WTC11 (cell line): ENCODE measurements at regions not wholly inside any gene's neighbourhood (a gene's known extent, or its start where the extent isn't known, plus 50 kb on each side); places are given as distances from the start of the nearest gene placed in this dataset.

ENCODE experiments used
- ATAC-seq: fragments of 200-7000 bp; cut with Tn5 transposase; 2 replicates; pipeline ENCODE4 v1.10.0; 2021; ENCODE audit warnings: mild to moderate bottlenecking, moderate library complexity
- CTCF ChIA-PET: fragments of 300-600 bp; sonication (Branson Sonifier 250); formaldehyde crosslinking; loops from one replicate; lab custom pipeline; 2021; ENCODE audit warnings: antibody characterized with exemption; lab: Charles Lee
- POLR2A ChIA-PET: fragments of 350-600 bp; sonication (Branson Sonifier 250); formaldehyde crosslinking; loops from one replicate; lab custom pipeline; 2021; ENCODE audit warnings: antibody characterized with exemption; lab: Charles Lee
- DNase-seq: peaks from one replicate; pipeline ENCODE4 v3.0.0; 2021; ENCODE audit warnings: low spot score
- H3K27ac Mint-ChIP-seq: 2 replicates; pipeline ENCODE4 v1.8.0; 2021; ENCODE audit warnings: mixed read lengths
- H3K27me3 Mint-ChIP-seq: 2 replicates; pipeline ENCODE4 v1.8.0; 2021; ENCODE audit warnings: low read depth, mild to moderate bottlenecking, moderate library complexity, mixed read lengths
- H3K36me3 Mint-ChIP-seq: 2 replicates; pipeline ENCODE4 v1.8.0; 2021; ENCODE audit warnings: mixed read lengths
- H3K4me1 Mint-ChIP-seq: 2 replicates; pipeline ENCODE4 v1.8.0; 2022; ENCODE audit warnings: mixed read lengths
- H3K4me3 Mint-ChIP-seq: 2 replicates; pipeline ENCODE4 v1.8.0; 2021; ENCODE audit warnings: mild to moderate bottlenecking, moderate library complexity, mixed read lengths
- H3K9me3 Mint-ChIP-seq: 2 replicates; pipeline ENCODE4 v1.8.0; 2021; ENCODE audit warnings: mixed read lengths
- ATF6 ChIP-seq: sonication (generic); formaldehyde crosslinking; IDR thresholded peaks from 2 replicates; pipeline ENCODE4 v1.8.1; 2023; ENCODE audit warnings: mild to moderate bottlenecking, missing genetic modification reagents
- CREM ChIP-seq: sonication (generic); formaldehyde crosslinking; IDR thresholded peaks from 2 replicates; pipeline ENCODE4 v1.8.1; 2022; ENCODE audit warnings: mild to moderate bottlenecking, missing genetic modification reagents, moderate library complexity
- E2F4 ChIP-seq: sonication (generic); formaldehyde crosslinking; IDR thresholded peaks from 2 replicates; pipeline ENCODE4 v1.8.1; 2022; ENCODE audit warnings: low read depth, mild to moderate bottlenecking, moderate library complexity, missing genetic modification reagents, borderline replicate concordance
- ELF4 ChIP-seq: sonication (generic); formaldehyde crosslinking; IDR thresholded peaks from 2 replicates; pipeline ENCODE4 v1.8.1; 2022; ENCODE audit warnings: low read depth, mild to moderate bottlenecking, moderate library complexity, missing genetic modification reagents
- FOXP4 ChIP-seq: sonication (generic); formaldehyde crosslinking; IDR thresholded peaks from 2 replicates; pipeline ENCODE4 v1.8.0; 2022; ENCODE audit warnings: mild to moderate bottlenecking, missing genetic modification reagents
- GABPB1 ChIP-seq: sonication (generic); formaldehyde crosslinking; IDR thresholded peaks from 2 replicates; pipeline ENCODE4 v1.8.1; 2023; ENCODE audit warnings: mild to moderate bottlenecking, missing genetic modification reagents
- HMGA2 ChIP-seq: fragments of 250-450 bp; sonication (Bioruptor Pico); IDR thresholded peaks from 2 replicates; pipeline ENCODE4 v1.4.0; 2021; ENCODE audit warnings: mild to moderate bottlenecking, moderate library complexity
- NFATC4 ChIP-seq: fragments of 250-450 bp; sonication (Bioruptor Pico); IDR thresholded peaks from 2 replicates; pipeline ENCODE4 v1.9.0; 2021; ENCODE audit warnings: mild to moderate bottlenecking
- NR1H2 ChIP-seq: sonication (generic); formaldehyde crosslinking; IDR thresholded peaks from 2 replicates; pipeline ENCODE4 v1.9.0; 2021; ENCODE audit warnings: mild to moderate bottlenecking, moderate library complexity, missing genetic modification reagents
- PRRX2 ChIP-seq: fragments of 250-450 bp; sonication (Bioruptor Pico); IDR thresholded peaks from 2 replicates; pipeline ENCODE4 v1.8.0; 2021; ENCODE audit warnings: mild to moderate bottlenecking
- SMAD3 ChIP-seq: sonication (generic); formaldehyde crosslinking; IDR thresholded peaks from 2 replicates; pipeline ENCODE4 v1.8.0; 2022; ENCODE audit warnings: missing genetic modification reagents, mild to moderate bottlenecking, borderline replicate concordance
- SMAD4 ChIP-seq: sonication (generic); formaldehyde crosslinking; IDR thresholded peaks from 2 replicates; pipeline ENCODE4 v1.8.0; 2022; ENCODE audit warnings: mild to moderate bottlenecking, missing genetic modification reagents
- SP1 ChIP-seq: sonication (generic); formaldehyde crosslinking; conservative IDR thresholded peaks from 2 replicates; pipeline ENCODE4 v1.8.1; 2022; ENCODE audit warnings: missing genetic modification reagents
- TEAD1 ChIP-seq: sonication (generic); formaldehyde crosslinking; IDR thresholded peaks from 2 replicates; pipeline ENCODE4 v1.8.0; 2022; ENCODE audit warnings: mild to moderate bottlenecking, missing genetic modification reagents
- USF1 ChIP-seq: sonication (generic); formaldehyde crosslinking; IDR thresholded peaks from 2 replicates; pipeline ENCODE4 v1.8.0; 2022; ENCODE audit warnings: mild to moderate bottlenecking, missing genetic modification reagents
- ZNF416 ChIP-seq: fragments of 250-450 bp; sonication (Bioruptor Pico); IDR thresholded peaks from 2 replicates; pipeline ENCODE4 v1.9.0; 2021; ENCODE audit warnings: mild to moderate bottlenecking, inconsistent platforms
- ZNF671 ChIP-seq: fragments of 250-450 bp; sonication (Bioruptor Pico); IDR thresholded peaks from 2 replicates; pipeline ENCODE4 v1.8.0; 2021; ENCODE audit warnings: mild to moderate bottlenecking
- TF ChIP-seq, protein P1 (sequence below): sonication (generic); formaldehyde crosslinking; IDR thresholded peaks from 2 replicates; pipeline ENCODE4 v1.8.1; 2022; ENCODE audit warnings: mild to moderate bottlenecking, moderate library complexity, missing genetic modification reagents
- TF ChIP-seq, protein P2 (sequence below): sonication (generic); formaldehyde crosslinking; IDR thresholded peaks from 2 replicates; pipeline ENCODE4 v1.8.1; 2022; ENCODE audit warnings: low read depth, missing genetic modification reagents, borderline replicate concordance
- TF ChIP-seq, protein P3 (sequence below): sonication (generic); formaldehyde crosslinking; IDR thresholded peaks from 2 replicates; pipeline ENCODE4 v1.8.0; 2023; ENCODE audit warnings: mild to moderate bottlenecking, missing genetic modification reagents
- TF ChIP-seq, protein P4 (sequence below): sonication (generic); formaldehyde crosslinking; conservative IDR thresholded peaks from 2 replicates; pipeline ENCODE4 v1.8.1; 2022; ENCODE audit warnings: mild to moderate bottlenecking, missing genetic modification reagents

- no peak for TF ChIP-seq NR1H2 (CRISPR knock-in tag)
- TF ChIP-seq CREM (CRISPR knock-in tag), result no peak
- no peak for TF ChIP-seq E2F4 (CRISPR knock-in tag)
- TF ChIP-seq, all 79 proteins: peak for 0
Measured at GRCh38 chr7:156547884-156548561, 92.6 kb upstream of the RNF32 start (continued).

DNA sequence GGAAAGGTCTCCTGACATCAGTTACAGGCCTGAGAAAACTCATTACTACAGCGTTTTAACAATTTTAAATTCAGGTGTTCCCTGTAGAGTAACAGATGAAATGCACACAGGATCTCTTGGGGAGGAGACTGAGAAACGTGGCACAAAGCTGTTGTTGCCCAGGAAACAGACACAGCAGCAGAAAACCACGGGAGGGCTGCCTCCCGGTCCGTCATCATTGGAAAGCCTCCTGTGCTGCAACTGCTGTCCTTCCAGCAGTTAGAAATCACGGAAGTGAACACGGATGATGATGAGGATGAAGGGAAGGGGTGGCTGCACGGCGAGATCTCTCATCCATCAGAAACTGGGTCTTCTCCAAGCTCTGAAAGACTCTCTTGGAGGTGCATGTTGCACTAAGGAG, 94.6 kb upstream of the RNF32 start:
- Mint-ChIP-seq H3K9me3 (no peaks in the 10 kb centered on the region), H3K27me3 (no peaks in the 10 kb centered on the region; the same call in 1 of the 2 replicates), H3K36me3 (no peaks in the 10 kb centered on the region), H3K4me1 (peaks cover 4% of the 10 kb centered on the region; the same call in 1 of the 2 replicates), H3K27ac (no peak overlapping the region), H3K4me3 (no peak overlapping the region)
- ATAC-seq, result no peak
- no peak for DNase-seq
- POLR2A ChIA-PET, result no interaction called here
- no peak for TF ChIP-seq GABPB1 (CRISPR knock-in tag)
- TF ChIP-seq, protein P1, sequence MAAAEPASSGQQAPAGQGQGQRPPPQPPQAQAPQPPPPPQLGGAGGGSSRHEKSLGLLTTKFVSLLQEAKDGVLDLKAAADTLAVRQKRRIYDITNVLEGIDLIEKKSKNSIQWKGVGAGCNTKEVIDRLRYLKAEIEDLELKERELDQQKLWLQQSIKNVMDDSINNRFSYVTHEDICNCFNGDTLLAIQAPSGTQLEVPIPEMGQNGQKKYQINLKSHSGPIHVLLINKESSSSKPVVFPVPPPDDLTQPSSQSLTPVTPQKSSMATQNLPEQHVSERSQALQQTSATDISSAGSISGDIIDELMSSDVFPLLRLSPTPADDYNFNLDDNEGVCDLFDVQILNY (CRISPR knock-in tag), result no peak
- no peak for TF ChIP-seq NFATC4
- no peak for TF ChIP-seq FOXP4 (CRISPR knock-in tag)
- no peak for TF ChIP-seq ELF4
- no peak for TF ChIP-seq USF1
- TF ChIP-seq, protein P2, sequence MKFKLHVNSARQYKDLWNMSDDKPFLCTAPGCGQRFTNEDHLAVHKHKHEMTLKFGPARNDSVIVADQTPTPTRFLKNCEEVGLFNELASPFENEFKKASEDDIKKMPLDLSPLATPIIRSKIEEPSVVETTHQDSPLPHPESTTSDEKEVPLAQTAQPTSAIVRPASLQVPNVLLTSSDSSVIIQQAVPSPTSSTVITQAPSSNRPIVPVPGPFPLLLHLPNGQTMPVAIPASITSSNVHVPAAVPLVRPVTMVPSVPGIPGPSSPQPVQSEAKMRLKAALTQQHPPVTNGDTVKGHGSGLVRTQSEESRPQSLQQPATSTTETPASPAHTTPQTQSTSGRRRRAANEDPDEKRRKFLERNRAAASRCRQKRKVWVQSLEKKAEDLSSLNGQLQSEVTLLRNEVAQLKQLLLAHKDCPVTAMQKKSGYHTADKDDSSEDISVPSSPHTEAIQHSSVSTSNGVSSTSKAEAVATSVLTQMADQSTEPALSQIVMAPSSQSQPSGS, result no peak
- TF ChIP-seq HMGA2, result no peak
- TF ChIP-seq, protein P3, sequence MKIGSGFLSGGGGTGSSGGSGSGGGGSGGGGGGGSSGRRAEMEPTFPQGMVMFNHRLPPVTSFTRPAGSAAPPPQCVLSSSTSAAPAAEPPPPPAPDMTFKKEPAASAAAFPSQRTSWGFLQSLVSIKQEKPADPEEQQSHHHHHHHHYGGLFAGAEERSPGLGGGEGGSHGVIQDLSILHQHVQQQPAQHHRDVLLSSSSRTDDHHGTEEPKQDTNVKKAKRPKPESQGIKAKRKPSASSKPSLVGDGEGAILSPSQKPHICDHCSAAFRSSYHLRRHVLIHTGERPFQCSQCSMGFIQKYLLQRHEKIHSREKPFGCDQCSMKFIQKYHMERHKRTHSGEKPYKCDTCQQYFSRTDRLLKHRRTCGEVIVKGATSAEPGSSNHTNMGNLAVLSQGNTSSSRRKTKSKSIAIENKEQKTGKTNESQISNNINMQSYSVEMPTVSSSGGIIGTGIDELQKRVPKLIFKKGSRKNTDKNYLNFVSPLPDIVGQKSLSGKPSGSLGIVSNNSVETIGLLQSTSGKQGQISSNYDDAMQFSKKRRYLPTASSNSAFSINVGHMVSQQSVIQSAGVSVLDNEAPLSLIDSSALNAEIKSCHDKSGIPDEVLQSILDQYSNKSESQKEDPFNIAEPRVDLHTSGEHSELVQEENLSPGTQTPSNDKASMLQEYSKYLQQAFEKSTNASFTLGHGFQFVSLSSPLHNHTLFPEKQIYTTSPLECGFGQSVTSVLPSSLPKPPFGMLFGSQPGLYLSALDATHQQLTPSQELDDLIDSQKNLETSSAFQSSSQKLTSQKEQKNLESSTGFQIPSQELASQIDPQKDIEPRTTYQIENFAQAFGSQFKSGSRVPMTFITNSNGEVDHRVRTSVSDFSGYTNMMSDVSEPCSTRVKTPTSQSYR (CRISPR knock-in tag), result no peak
- no peak for TF ChIP-seq ZNF416 (CRISPR knock-in tag)
- no peak for TF ChIP-seq SP1
- no peak for TF ChIP-seq ZNF671 (CRISPR knock-in tag)
- no peak for TF ChIP-seq SMAD3
- TF ChIP-seq, protein P4, sequence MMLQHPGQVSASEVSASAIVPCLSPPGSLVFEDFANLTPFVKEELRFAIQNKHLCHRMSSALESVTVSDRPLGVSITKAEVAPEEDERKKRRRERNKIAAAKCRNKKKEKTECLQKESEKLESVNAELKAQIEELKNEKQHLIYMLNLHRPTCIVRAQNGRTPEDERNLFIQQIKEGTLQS (CRISPR knock-in tag), result no peak
- no peak for TF ChIP-seq TEAD1 (CRISPR knock-in tag)
- TF ChIP-seq ATF6 (CRISPR knock-in tag), result no peak
- TF ChIP-seq SMAD4 (CRISPR knock-in tag), result no peak
- no peak for TF ChIP-seq PRRX2 (CRISPR knock-in tag)
- CTCF ChIA-PET, result no interaction called here
